ENCODE measurements at regions not wholly inside any gene's neighbourhood (a gene's known extent, or its start where the extent isn't known, plus 50 kb on each side); places are given as distances from the start of the nearest gene placed in this dataset.

- H3K4me1 Mint-ChIP-seq: no peaks in the 10 kb centered on the region
- DNase-seq: no peak
- H3K4me3 Mint-ChIP-seq: no peak overlapping the region
- H3K9me3 Mint-ChIP-seq: no peaks in the 10 kb centered on the region
- H3K27me3 Mint-ChIP-seq: peaks cover 4% of the 10 kb centered on the region
- no peak overlapping the region for H3K27ac Mint-ChIP-seq
- H3K36me3 Mint-ChIP-seq: no peaks in the 10 kb centered on the region
Measured at GRCh38 chr4:124509151-124509550, 203.4 kb downstream of the ANKRD50 start.

- no peaks in the 10 kb centered on the region for H3K9me3 Mint-ChIP-seq
- no peak for DNase-seq
- H3K27ac Mint-ChIP-seq: no peak overlapping the region
- H3K27me3 Mint-ChIP-seq: no peaks in the 10 kb centered on the region
- no peaks in the 10 kb centered on the region for H3K36me3 Mint-ChIP-seq
- H3K4me3 Mint-ChIP-seq: no peak overlapping the region
- no peaks in the 10 kb centered on the region for H3K4me1 Mint-ChIP-seq
Measured at GRCh38 chr4:124514588-124514987, 197.9 kb downstream of the ANKRD50 start.

GRCh38 chr4:124515591-124515990 lies 196.9 kb downstream of the ANKRD50 start:
- H3K27me3 Mint-ChIP-seq: no peaks in the 10 kb centered on the region
- H3K27ac Mint-ChIP-seq: no peak overlapping the region
- H3K36me3 Mint-ChIP-seq: no peaks in the 10 kb centered on the region
- no peaks in the 10 kb centered on the region for H3K4me1 Mint-ChIP-seq
- no peak overlapping the region for H3K4me3 Mint-ChIP-seq
- H3K9me3 Mint-ChIP-seq: no peaks in the 10 kb centered on the region
- no peak for DNase-seq

GRCh38 chr4:124519196-124519595 lies 193.3 kb downstream of the ANKRD50 start:
- Mint-ChIP-seq H3K9me3 (no peaks in the 10 kb centered on the region), H3K4me3 (no peak overlapping the region), H3K4me1 (no peaks in the 10 kb centered on the region), H3K36me3 (no peaks in the 10 kb centered on the region), H3K27ac (no peak overlapping the region), H3K27me3 (no peaks in the 10 kb centered on the region)
- DNase-seq: no peak

GRCh38 chr4:124523816-124524215 lies 188.7 kb downstream of the ANKRD50 start:
- DNase-seq: no peak
- no peak overlapping the region for H3K4me3 Mint-ChIP-seq
- H3K9me3 Mint-ChIP-seq: no peaks in the 10 kb centered on the region
- no peaks in the 10 kb centered on the region for H3K36me3 Mint-ChIP-seq
- H3K27ac Mint-ChIP-seq: no peak overlapping the region
- no peaks in the 10 kb centered on the region for H3K27me3 Mint-ChIP-seq
- H3K4me1 Mint-ChIP-seq: no peaks in the 10 kb centered on the region

- Mint-ChIP-seq H3K9me3 (no peaks in the 10 kb centered on the region), H3K27ac (no peak overlapping the region), H3K27me3 (no peaks in the 10 kb centered on the region), H3K36me3 (no peaks in the 10 kb centered on the region), H3K4me1 (no peaks in the 10 kb centered on the region), H3K4me3 (no peak overlapping the region)
- DNase-seq: no peak
Measured at GRCh38 chr4:124525524-124525923, 187.0 kb downstream of the ANKRD50 start.

- Mint-ChIP-seq H3K27ac (no peak overlapping the region), H3K36me3 (no peaks in the 10 kb centered on the region), H3K4me3 (no peak overlapping the region), H3K9me3 (no peaks in the 10 kb centered on the region), H3K4me1 (no peaks in the 10 kb centered on the region), H3K27me3 (no peaks in the 10 kb centered on the region)
- no peak for DNase-seq
Measured at GRCh38 chr4:124526331-124526730, 186.2 kb downstream of the ANKRD50 start.

GRCh38 chr4:124526769-124527168 lies 185.8 kb downstream of the ANKRD50 start:
- Mint-ChIP-seq H3K27me3 (no peaks in the 10 kb centered on the region), H3K9me3 (no peaks in the 10 kb centered on the region), H3K27ac (no peak overlapping the region), H3K36me3 (no peaks in the 10 kb centered on the region), H3K4me3 (no peak overlapping the region), H3K4me1 (no peaks in the 10 kb centered on the region)
- DNase-seq: no peak

- Mint-ChIP-seq H3K4me1 (no peaks in the 10 kb centered on the region), H3K36me3 (no peaks in the 10 kb centered on the region), H3K4me3 (no peak overlapping the region), H3K27ac (no peak overlapping the region), H3K27me3 (no peaks in the 10 kb centered on the region), H3K9me3 (no peaks in the 10 kb centered on the region)
- no peak for DNase-seq
Measured at GRCh38 chr4:124527364-124527763, 185.2 kb downstream of the ANKRD50 start.

- Mint-ChIP-seq H3K36me3 (no peaks in the 10 kb centered on the region), H3K4me3 (no peak overlapping the region), H3K9me3 (no peaks in the 10 kb centered on the region), H3K4me1 (no peaks in the 10 kb centered on the region), H3K27ac (no peak overlapping the region), H3K27me3 (no peaks in the 10 kb centered on the region)
- no peak for DNase-seq
Measured at GRCh38 chr4:124529131-124529530, 183.4 kb downstream of the ANKRD50 start.

GRCh38 chr4:124530464-124531077 lies 182.0 kb downstream of the ANKRD50 start:
- H3K36me3 Mint-ChIP-seq: no peaks in the 10 kb centered on the region
- no peak overlapping the region for H3K27ac Mint-ChIP-seq

GRCh38 chr4:124534131-124534530 lies 178.4 kb downstream of the ANKRD50 start:
- H3K36me3 Mint-ChIP-seq: no peaks in the 10 kb centered on the region
- DNase-seq: no peak

More at GRCh38 chr4:124530464-124531077, 182.0 kb downstream of the ANKRD50 start:
- Mint-ChIP-seq H3K4me3 (no peak overlapping the region), H3K9me3 (no peaks in the 10 kb centered on the region), H3K27me3 (no peaks in the 10 kb centered on the region), H3K4me1 (no peaks in the 10 kb centered on the region)
- DNase-seq: no peak

GRCh38 chr4:124535003-124535402 lies 177.5 kb downstream of the ANKRD50 start:
- Mint-ChIP-seq H3K9me3 (no peaks in the 10 kb centered on the region), H3K27ac (no peak overlapping the region), H3K27me3 (no peaks in the 10 kb centered on the region), H3K36me3 (no peaks in the 10 kb centered on the region), H3K4me3 (no peak overlapping the region), H3K4me1 (no peaks in the 10 kb centered on the region)
- DNase-seq: no peak

More at GRCh38 chr4:124534131-124534530, 178.4 kb downstream of the ANKRD50 start:
- Mint-ChIP-seq H3K4me1 (no peaks in the 10 kb centered on the region), H3K4me3 (no peak overlapping the region), H3K27me3 (no peaks in the 10 kb centered on the region), H3K9me3 (no peaks in the 10 kb centered on the region), H3K27ac (no peak overlapping the region)

- no peaks in the 10 kb centered on the region for H3K4me1 Mint-ChIP-seq
- no peaks in the 10 kb centered on the region for H3K27me3 Mint-ChIP-seq
- no peak overlapping the region for H3K4me3 Mint-ChIP-seq
- H3K27ac Mint-ChIP-seq: no peak overlapping the region
- H3K36me3 Mint-ChIP-seq: no peaks in the 10 kb centered on the region
- H3K9me3 Mint-ChIP-seq: no peaks in the 10 kb centered on the region
- DNase-seq: no peak
Measured at GRCh38 chr4:124536946-124537345, 175.6 kb downstream of the ANKRD50 start.

- DNase-seq: no peak
- H3K27me3 Mint-ChIP-seq: no peaks in the 10 kb centered on the region
- H3K4me1 Mint-ChIP-seq: no peaks in the 10 kb centered on the region
- H3K4me3 Mint-ChIP-seq: no peak overlapping the region
- H3K27ac Mint-ChIP-seq: no peak overlapping the region
- H3K9me3 Mint-ChIP-seq: no peaks in the 10 kb centered on the region
- H3K36me3 Mint-ChIP-seq: no peaks in the 10 kb centered on the region
Measured at GRCh38 chr4:124537971-124538370, 174.6 kb downstream of the ANKRD50 start.

GRCh38 chr4:124540014-124540413 lies 172.5 kb downstream of the ANKRD50 start:
- H3K4me3 Mint-ChIP-seq: no peak overlapping the region
- H3K9me3 Mint-ChIP-seq: no peaks in the 10 kb centered on the region

More at GRCh38 chr4:124540014-124540413, 172.5 kb downstream of the ANKRD50 start:
- Mint-ChIP-seq H3K36me3 (no peaks in the 10 kb centered on the region), H3K27ac (no peak overlapping the region), H3K27me3 (no peaks in the 10 kb centered on the region), H3K4me1 (no peaks in the 10 kb centered on the region)
- DNase-seq: no peak
